ENCODE measurements at regions not wholly inside any gene's neighbourhood (a gene's known extent, or its start where the extent isn't known, plus 50 kb on each side); places are given as distances from the start of the nearest gene placed in this dataset.
"Not testable (repeated sequence)": the region's sequence is repeated elsewhere in the genome, so short reads cannot be mapped to it uniquely, and the experiment has no call there.

DNA sequence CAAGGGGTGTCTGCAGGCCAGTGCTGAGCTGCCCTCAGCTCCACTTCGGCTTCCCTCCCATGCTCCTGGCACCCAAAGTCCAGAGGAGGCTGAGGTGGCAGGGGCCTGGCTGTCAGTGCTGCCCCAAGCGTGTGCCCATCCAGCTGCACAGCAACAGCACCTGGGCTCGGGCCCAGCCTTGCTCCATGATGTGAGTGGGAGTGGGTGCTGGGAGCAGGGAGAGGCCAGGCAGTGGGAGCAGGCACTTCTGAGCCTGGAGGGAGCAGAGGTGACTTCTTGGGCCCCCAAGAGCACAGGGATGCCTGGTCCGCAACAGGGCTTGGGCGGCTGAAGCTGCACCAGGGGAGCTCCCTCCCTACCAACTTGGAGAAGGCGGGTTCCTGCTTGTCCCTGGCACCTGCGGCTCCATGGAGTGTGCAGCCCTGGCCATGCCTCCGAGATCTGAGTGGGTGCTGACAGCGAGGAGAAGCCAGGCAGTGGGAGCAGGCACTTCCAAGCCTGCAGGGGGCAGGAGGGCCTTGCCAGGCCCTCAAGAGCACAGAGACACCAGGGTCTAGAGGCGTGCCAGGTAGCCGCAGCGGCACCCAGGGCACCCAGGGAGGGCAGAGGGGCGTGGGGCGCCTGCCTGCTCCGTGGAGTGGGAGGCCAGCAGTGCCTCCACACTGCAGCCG lies 366.7 kb upstream of the SGO1 start:
- no peak for DNase-seq (ENCODE audit: low spot score)

DNA sequence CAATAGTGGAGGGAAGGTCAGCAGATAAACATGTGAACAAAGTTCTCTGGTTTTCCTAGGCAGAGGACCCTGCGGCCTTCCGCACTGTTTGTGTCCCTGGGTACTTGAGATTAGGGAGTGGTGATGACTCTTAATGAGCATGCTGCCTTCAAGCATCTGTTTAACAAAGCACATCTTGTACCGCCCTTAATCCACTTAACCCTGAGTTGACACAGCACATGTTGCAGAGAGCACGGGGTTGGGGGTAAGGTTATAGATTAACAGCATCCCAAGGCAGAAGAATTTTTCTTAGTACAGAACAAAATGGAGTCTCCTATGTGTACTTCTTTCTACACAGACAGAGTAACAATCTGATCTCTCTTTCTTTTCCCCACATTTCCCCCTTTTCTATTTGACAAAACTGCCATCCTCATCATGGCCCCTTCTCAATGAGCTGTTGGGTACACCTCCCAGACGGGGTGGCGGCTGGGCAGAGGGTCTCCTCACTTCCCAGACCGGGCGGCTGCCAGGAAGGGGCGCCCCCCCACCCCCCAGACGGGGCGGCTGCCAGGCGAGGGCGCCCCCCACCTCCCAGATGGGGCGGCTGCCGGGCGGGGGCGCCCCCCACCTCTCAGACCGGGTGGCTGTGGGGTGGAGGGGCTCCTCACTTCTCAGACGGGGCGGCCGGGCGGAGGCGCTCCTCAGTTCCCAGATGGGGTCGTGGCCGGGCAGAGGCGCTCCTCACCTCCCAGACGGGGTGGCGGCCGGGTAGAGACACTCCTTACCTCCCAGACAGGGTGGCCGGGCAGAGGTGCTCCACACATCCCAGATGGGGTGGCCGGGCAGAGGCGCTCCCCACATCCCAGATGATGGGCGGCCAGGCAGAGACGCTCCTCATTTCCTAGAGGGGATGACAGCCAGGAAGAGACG lies 361.6 kb upstream of the SGO1 start:
- DNase-seq (ENCODE audit: low spot score), result not testable (repeated sequence)

DNA sequence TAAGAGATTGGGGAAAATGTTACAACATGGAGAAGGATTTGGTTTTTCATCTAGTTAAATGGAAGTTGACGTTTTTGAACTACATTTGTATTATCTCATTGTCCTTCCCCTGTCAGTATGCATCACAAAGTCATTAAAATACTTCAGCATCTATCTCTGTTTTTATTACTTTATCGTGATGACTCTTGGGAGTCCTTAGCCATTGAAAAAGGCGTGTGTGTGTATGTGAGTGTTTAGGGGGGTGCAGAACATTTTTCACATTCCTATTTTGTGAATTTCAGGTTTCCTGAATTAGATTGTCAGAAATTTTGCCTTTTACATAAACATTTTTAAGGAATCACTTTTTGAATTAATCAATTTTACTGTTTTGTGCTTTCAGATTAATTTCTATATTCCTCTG lies 360.6 kb upstream of the SGO1 start:
- DNase-seq (ENCODE audit: low spot score), result peak; percentile 36

DNA sequence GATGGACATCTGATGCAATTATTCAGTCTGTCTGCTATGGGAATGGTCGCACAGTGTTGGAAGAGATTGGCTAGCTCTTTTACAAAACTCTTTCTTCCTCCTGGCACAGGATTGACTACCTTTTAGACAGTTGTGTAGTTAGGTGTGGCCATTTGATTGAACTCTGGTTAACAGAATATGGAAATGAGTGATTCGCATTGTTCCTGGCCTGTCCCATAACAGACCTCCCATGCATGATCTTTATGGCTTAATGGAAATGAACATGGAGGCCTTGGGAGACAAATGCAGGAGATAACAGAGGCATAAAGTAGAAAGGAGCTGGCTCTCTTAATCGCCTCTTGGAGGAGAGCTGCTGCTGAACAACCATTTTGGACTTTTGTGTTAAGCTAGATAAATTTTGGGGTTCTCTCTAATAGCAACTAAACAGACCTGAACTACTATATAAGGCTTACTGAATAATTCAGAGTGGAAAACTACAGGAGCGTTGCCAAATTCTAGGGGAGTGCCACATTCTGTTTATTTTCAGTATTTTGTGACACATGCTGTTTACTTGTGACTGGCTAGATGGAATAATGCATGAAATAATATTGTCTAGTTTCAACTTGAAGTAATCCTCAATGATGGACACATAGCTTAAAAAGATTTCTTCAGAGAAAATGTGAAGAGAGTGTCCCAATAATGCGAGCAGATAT lies 357.7 kb upstream of the SGO1 start:
- DNase-seq (ENCODE audit: low spot score), result no peak

DNA sequence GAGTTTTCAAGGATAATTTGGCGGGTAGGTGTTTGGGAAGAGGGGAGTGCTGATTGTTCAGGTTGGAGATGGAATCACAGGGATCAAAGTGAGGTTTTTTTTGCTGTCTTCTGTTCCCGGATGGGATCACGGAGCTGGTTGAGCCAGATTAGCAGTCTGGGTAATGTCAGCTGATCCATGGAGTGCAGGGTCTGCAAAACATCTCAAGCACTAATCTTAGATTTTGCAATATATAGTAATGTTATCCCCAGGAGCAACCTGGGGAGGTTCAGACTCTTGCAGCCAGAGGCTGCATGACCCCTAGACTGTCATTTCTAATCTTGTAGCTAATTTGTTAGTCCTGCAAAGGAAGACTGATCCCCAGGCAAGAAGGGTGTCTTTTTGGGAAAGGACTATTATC lies 354.1 kb upstream of the SGO1 start:
- no peak for DNase-seq (ENCODE audit: low spot score)

DNA sequence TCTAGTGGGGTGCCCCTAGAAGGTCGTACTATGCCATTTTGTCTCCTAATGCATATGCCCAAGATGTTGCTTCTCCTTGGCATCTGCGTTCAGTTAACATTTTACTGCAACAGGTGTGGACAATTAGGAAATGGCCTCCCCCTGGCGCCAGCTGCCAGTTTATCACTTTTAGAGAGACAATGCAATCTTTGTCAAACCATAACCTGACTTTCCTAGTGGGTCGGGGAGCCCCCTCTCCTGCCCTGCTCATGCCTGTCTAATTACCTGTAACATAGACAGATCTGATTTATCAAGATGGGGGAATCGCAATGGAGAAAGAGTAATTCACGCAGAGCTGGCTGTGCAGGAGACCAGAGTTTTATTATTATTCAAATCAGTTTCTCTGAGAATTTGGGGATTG lies 353.7 kb upstream of the SGO1 start:
- DNase-seq (ENCODE audit: low spot score), result no peak

DNA sequence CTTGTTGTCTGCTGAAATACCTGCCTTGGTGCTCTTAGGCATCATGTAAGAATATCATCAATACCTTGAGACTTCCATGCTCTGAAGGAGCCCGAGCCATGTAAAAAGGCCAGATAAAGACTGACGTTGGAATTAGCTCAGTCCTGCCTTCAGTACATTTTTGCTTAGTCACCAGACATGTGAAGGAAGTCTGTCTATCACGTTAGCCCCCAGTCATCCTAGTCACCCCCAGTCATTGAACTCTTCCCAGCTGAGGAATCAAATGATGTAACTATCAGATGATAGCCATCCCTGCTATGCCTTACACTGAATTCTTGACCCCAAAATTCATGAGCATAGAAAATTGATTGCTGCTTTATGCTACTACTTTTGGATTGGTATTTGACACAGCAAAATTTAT lies 351.2 kb upstream of the SGO1 start:
- no peak for DNase-seq (ENCODE audit: low spot score)

DNA sequence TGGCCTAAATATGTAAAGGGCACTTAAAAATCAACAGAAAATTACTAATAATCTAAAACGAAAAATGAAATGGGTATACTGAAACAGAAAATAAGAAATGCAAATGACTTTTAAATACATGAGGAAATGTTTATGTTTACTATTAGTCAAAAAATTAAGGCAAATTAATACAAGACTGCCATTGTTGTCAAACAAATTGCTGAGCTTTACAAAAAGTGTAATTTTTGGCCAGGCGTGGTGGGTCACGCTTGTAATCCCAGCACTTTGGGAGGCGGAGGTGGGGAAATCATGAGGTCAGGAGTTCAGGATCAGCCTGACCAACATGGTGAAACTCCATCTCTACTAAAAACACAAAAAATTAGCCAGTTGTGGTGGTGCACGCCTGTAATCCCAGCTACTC lies 343.9 kb upstream of the SGO1 start:
- DNase-seq (ENCODE audit: low spot score), result no peak

DNA sequence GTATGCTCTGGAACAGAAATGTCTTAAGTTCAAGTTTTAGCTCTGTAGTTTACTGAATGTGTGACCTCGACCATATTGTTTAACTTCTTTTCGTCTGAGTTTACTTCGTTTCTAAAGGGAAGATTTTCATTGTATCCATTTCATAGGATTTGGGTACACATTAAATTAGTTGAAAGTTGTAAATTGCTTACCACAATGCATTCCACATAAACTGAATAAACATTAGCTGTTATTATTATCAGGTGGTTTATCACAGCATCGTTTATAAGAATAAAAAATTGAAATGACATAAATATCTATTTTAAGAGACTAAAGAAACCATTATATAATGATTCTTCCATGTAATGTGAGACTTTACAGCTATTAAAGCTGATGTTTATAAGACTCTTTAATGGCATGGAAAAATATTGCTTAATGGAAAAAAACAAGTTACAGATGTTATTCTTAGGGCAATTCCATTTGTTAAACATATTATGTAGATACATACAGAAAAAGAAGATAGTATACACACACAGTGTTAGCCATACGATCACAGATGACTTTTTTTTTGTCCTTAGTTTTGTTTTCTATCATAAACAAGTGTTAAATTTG lies 342.3 kb upstream of the SGO1 start:
- DNase-seq (ENCODE audit: low spot score), result no peak

DNA sequence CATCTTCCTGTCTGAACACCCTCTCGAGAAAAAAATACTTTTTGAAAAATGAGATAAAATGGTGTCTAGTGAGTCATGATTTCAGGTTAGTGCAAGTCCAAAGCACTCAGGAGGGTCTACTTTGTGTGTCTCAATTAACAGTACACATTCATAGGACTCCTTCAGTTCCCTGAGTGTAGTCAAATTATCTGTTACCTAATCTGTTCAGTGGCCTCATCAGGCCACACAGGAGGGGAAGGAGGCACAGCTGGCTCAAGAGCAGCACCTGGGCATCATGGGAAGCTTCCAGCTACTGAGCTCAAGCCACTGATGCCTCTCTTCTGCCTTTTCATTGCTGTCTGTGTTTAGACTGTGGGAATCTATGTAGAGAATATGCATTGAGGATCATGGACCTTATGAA lies 341.4 kb upstream of the SGO1 start:
- DNase-seq (ENCODE audit: low spot score), result no peak

DNA sequence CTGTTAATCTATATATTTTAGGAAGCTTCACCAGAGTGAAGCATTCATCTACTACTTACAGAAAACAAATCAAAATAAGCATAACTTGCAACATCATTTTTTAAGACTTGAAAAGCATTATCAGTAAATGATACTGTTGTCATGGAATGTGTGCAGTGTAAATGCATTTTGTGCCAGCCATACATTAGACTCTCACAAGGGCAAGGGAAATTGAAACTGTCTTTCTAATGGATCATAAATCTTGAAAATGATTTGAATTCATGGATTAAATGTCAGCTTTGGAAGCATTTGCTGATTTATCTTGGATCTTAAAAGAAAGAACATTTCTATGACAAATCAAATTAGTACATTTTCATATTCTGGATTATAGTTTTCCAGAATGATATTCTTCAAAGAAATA lies 338.3 kb upstream of the SGO1 start:
- no peak for DNase-seq (ENCODE audit: low spot score)

DNA sequence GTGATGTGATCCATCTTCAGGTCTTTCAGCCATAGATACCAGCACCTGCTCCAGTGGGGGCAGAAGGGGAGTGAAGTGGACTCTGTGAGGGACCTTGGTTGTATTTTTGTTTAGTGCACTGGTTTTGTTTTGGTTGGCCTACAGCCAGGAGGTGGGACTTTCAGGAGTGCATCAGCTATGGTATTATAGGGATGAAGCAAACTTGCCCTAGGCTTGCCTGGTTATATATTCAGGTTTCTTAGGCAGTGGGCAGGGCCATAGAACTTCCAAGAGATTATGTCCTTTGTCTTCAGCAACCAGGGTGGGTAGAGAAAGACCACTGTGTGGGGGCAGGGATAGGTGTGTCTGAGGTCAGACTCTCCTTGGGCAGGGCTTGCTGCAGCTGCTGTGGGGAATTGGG lies 337.3 kb upstream of the SGO1 start:
- no peak for DNase-seq (ENCODE audit: low spot score)

DNA sequence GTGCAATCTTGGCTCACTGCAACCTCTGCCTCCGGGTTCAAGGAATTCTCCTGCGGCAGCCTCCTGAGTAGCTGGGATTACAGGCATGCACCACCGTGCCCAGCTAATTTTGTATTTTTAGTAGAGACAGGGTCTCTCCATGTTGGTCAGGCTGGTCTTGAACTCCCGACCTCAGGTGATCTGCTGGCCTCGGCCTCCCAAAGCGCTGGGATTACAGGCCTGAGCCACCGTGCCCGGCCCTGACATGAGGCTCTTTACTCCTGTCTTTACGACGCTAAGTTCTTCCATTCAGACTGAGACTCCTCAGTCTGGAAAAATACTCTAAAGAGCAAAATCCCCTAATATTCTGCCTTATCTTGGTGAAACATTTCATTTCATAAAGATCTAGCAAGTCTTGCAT lies 331.3 kb upstream of the SGO1 start:
- DNase-seq (ENCODE audit: low spot score), result not testable (repeated sequence)

DNA sequence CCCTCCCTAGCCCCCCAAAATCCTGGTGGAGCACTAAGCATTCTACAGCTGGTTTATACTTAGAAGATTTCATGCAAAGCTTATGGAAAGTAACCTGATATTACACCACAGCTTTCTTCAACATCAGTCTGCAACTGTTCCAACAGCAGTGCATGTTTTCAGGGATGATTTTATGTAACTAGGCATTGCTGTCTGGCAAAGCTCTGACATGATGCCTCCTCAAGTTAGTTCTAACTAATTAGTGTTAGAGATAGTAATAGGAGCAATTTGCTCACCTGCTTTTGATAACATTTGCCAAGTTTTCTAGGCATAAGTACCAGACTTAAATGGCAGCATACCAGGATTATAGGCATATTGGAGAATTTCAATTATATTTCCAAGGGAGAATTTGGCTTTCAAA lies 330.3 kb upstream of the SGO1 start:
- no peak for DNase-seq (ENCODE audit: low spot score)

DNA sequence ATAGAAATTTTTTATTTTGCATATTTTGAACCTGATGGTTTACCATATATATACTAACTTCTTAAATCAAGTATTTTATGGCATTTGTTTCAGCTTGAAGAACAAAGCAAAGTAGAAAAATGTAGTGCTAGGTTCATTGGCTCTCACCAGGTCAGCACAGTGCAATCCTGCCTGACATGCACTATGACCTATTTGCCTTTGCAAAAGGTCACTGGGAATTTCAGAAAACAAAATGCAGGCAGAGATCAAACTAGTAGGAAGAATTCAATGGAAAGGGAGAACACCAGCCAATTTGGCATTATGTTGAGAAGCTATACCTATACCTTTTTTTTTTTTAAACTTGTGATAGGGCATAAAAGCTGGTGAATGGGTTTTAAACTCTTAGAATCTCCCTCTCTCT lies 329.8 kb upstream of the SGO1 start:
- no peak for DNase-seq (ENCODE audit: low spot score)

DNA sequence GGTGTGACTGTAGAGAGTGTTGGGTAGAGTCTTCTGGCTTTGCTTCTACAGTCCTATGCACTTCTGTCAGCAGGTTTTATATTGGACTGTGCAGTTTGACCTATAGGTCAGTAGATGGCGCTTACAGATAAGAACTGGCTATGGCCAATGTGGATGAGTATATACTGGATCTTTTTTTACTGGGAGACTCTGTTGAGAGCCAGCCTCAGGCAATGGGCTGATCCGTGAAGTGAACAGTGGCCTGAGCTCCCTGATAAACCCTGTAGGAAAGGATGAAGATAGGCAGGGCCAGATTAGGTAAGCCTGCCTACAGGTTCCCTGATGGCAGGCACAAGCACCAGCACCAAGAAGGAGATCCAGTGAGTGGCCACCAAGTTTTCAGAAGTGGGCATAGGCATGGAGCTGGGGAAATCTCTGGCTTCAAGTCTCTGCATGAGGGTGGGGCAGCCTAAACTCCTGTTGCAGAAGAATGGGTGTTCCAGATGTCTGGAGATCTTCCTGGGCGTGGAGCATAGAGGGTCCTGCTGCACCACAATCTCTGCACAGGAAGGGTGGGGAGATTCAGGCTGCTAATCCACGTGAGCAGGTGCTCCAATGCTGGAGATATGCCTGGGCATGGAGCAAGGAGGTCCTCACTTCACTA lies 326.0 kb upstream of the SGO1 start:
- peak; percentile 38 for DNase-seq (ENCODE audit: low spot score)

DNA sequence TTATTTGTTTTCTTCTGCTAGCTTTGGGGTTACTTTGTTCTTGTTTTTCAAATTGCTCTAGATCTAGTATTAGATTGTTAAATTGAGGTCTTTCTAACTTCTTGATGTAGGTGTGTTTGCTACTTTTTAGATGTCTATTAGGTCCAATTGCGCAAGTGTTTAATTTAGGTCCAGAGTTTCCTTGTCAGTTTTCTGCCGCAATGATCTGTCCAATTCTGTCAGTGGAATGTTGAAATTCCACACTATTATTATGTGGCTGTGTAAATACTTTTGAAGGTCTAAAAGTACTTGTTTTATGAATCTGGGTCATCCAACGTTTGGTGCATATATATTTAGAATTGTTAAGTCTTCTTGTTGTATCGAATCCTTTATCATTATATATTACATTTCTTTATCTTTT lies 324.4 kb upstream of the SGO1 start:
- no peak for DNase-seq (ENCODE audit: low spot score)

DNA sequence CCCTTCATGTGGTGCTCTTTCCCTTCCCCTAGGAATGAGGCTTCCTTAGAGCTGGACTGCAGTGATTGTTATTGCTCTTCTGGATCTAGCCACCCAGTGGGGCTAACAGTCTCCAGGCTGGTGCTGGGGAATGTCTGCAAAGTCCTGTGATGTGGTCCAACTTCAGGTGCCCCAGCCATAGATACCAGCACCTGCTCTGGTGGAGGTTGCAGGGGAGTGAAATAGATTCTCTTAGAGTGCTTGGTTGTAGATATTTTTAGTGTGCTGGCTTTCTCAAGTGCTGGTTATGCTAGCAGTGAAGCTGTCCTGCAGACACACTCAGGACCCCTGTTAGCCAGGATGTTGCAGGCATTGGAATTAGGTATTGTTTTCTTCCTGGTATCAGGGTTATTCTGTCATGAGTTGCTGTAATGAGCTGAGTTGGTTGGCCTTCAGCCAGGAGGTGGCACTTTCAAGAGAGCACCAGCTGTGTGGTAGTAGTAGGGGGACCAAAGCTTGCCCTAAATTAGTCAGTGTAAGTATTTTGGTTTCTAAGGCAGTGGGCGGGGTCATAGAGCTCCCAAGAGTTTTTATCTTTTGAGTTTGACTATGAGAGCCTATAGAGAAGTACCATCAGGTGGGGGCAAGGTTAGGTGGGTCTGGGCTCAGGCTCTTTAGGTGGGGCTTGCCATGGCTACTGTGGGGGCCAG lies 317.5 kb upstream of the SGO1 start:
- no peak for DNase-seq (ENCODE audit: low spot score)

DNA sequence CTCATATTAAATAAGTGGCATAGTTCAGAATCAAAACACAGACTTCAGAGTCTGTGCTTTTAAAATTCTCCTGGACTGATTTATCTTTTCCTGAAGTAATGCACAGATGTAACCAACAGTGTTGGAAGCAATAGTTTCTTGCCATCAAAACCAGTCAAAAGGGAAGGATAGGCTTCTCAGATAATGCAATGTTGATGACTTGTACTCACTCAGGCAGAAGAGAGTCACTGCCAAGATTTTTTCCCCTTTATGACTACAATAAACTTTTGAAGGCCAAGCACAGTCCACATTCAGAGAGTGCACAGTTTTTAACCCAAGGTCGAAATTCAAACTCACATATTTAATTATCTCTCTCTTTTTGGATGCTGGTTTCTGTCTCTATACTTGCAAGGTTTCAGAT lies 305.0 kb upstream of the SGO1 start:
- no peak for DNase-seq (ENCODE audit: low spot score)

DNA sequence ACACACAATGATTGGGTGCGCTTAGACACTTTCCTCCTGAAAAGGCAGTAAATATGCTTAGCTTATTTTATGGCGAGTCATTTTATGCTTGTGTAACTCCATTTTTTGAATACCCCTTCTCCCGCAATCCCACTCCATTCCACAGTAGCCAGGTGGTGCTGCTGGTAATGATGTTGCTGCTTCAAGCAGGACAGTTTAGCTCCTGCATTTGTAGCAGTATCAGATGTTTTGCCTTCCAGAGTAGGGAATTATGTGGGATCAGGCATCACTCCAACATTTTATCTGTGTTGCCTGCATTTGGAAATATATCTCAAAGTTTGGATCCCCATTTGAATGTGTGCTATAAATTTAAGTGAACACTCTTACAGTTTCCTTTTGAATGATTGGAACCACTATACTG lies 302.1 kb upstream of the SGO1 start:
- no peak for DNase-seq (ENCODE audit: low spot score)

DNA sequence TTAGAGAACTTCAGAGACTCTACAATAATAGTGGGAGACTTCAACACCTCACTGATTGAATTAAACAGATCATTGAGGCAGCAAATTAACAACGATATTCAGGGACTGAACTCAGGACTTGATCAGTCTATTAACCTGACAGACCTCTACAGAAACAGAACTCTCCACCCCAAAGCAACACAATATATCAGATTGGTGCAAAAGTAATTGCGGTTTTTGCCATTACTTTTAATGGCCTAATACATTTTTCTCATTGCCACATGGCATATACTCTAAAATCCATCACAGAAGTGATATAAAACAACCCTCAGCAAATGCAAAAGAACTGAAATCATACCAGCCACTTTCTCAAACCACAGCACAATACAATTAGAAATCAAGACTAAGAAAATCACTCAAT lies 298.1 kb upstream of the SGO1 start:
- no peak for DNase-seq (ENCODE audit: low spot score)

DNA sequence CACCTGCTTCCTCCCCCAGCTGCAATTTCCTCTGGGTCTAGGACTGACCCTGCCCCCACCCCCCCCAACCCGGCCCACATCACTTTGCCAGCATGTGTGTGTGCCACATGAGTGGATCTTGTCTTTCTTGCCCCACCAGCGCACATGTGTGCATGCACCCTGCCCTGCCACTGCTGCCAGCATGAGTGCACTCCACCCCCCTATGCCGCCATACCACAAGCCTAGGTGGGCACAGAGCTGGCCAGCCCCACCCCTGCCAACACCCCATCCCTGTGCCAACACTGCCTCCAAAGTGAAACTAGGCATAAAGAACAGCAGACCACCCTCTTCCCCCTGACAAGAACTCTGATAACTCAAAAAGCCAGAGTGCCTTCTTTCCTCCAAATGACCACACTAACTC lies 296.3 kb upstream of the SGO1 start:
- DNase-seq (ENCODE audit: low spot score), result no peak

Measured in hepatic stellate cell (primary cell).